Natural killer cell treated with Interleukin-12 subunit alpha and Interleukin-12 subunit beta and Interleukin-15 and Interleukin-18, amount 100 ng/mL, for 72 hours (primary cell): ENCODE measurements at regions not wholly inside any gene's neighbourhood (a gene's known extent, or its start where the extent isn't known, plus 50 kb on each side); places are given as distances from the start of the nearest gene placed in this dataset.
"Not testable (repeated sequence)": the region's sequence is repeated elsewhere in the genome, so short reads cannot be mapped to it uniquely, and the experiment has no call there.

Source experiments
- ATAC-seq, 2 donors: fragments of 150-1000 bp; cut with Tn5 transposase in 1 of 2; sonication (Bioruptor Pico), chemical (Tn5 transposase) in 1 of 2; 2 replicates each; pipeline ENCODE4 v1.10.0; 2021
- DNase-seq: peaks from one replicate; pipeline ENCODE4 v3.0.0; 2022; ENCODE audit warnings: low spot score
- H3K27ac Mint-ChIP-seq, 2 donors: 1 replicate in 1 of 2; 2 replicates in 1 of 2; pipeline ENCODE4 v1.8.0; 2022; ENCODE audit warnings: mixed read lengths in 2 of 2, mild to moderate bottlenecking in 1 of 2, moderate library complexity in 1 of 2
- H3K27me3 Mint-ChIP-seq, 2 donors: 1 replicate in 1 of 2; 2 replicates in 1 of 2; pipeline ENCODE4 v1.8.0; 2022; ENCODE audit warnings: mixed read lengths in 2 of 2
- H3K36me3 Mint-ChIP-seq: one replicate; pipeline ENCODE4 v1.8.0; 2022; ENCODE audit warnings: mixed read lengths
- H3K4me1 Mint-ChIP-seq, 2 donors: 1 replicate in 1 of 2; 2 replicates in 1 of 2; pipeline ENCODE4 v1.8.0; 2022; ENCODE audit warnings: low read depth in 2 of 2, mixed read lengths in 2 of 2, mild to moderate bottlenecking in 1 of 2
- H3K4me3 Mint-ChIP-seq: one replicate; pipeline ENCODE4 v1.8.0; 2022; ENCODE audit warnings: mixed read lengths
- H3K9me3 Mint-ChIP-seq: 2 replicates; pipeline ENCODE4 v1.8.0; 2022; ENCODE audit warnings: mixed read lengths

DNA sequence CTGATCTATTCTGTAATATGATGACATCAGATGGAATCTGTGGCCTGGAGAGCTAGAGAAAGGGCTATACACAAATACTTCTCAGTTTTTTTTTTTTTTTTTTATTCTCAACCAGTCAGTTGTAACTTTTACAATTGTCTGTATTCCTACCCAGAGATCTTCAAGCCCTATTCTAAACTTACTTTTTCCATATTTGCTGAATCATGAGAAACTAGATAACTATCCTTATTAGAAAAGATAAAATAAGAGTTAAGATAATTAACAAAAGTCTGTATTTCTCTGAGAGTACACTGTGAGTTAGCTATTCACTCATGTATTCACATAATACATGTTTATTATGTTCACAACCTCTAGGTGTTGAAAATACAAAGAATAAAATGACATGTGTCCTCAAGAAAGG is 1575.9 kb downstream of the EFNA5 start:
- DNase-seq (no peak), ATAC-seq (no peak)
- H3K4me1 Mint-ChIP-seq = no peaks in the 10 kb centered on the region
- no peaks in the 10 kb centered on the region for H3K36me3 Mint-ChIP-seq
- peaks cover 20% of the 10 kb centered on the region for H3K9me3 Mint-ChIP-seq
- no peaks in the 10 kb centered on the region for H3K27me3 Mint-ChIP-seq
- no peak overlapping the region for H3K4me3 Mint-ChIP-seq
- no peak overlapping the region for H3K27ac Mint-ChIP-seq

DNA sequence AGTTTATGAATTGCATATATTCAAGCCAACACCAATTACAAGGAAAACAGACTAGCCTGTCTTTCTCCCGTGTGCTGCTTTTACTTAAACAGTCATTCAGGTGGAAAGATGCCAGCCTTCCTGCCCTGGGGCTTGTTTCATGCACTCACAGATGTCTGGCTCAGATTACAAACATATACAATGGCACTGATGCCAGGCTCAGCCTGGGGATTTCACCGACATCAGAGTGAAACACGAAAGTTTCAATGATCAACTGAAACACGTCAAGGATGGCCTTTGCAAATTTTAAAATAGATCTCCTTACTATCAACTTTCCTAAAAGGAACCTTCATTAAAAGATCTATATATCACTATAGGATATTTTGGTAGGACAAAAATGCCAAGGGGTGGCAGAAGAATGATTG is 1576.5 kb downstream of the EFNA5 start:
- H3K27me3 Mint-ChIP-seq = no peaks in the 10 kb centered on the region
- H3K4me3 Mint-ChIP-seq = no peak overlapping the region
- H3K27ac Mint-ChIP-seq = no peak overlapping the region
- no peaks in the 10 kb centered on the region for H3K36me3 Mint-ChIP-seq
- H3K4me1 Mint-ChIP-seq = no peaks in the 10 kb centered on the region
- peaks cover 14% of the 10 kb centered on the region for H3K9me3 Mint-ChIP-seq
- ATAC-seq (no peak), DNase-seq (no peak)

DNA sequence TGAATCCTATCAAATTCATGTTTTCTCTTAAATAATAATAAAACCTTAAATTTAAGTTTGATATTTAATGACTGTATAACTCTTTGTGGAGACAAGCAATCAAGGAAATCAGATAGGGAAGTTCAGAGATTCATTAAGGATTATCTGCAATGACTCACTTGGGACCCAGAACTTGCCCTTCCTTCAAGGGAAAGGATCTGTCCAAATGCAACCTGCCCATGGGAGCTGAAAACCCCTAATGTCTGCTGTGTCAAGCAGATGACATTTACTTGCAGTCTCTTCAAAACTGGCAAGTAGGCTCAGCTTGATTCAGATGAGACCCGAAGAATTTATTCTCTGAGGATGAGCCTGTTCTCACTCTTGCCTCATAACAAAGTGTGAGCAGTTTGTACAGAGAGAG is 1577.6 kb downstream of the EFNA5 start:
- Mint-ChIP-seq H3K27ac (no peak overlapping the region), H3K4me1 (no peaks in the 10 kb centered on the region), H3K27me3 (no peaks in the 10 kb centered on the region), H3K4me3 (no peak overlapping the region), H3K36me3 (no peaks in the 10 kb centered on the region), H3K9me3 (peaks cover 8% of the 10 kb centered on the region)
- ATAC-seq = no peak
- no peak for DNase-seq

DNA sequence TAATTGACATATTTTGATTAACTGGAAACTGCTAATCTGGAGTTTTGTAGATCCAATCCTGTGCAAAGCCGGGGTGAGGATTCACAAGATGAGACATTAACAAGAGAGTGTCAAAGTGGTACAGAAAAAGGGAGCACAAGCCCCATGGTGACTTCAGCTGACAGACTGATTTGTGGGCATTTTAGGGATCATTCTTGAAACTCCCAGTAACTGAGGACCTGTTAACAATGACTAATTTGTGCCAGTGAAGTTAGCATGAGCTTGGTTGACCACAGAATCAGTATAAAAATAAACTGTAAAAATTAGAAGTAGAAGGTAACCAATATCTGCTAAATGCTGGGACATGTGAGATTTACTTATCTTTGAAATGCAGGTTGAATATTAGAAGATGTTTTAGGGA is 1578.3 kb downstream of the EFNA5 start:
- Mint-ChIP-seq H3K27me3 (no peaks in the 10 kb centered on the region), H3K36me3 (no peaks in the 10 kb centered on the region), H3K4me1 (no peaks in the 10 kb centered on the region)

DNA sequence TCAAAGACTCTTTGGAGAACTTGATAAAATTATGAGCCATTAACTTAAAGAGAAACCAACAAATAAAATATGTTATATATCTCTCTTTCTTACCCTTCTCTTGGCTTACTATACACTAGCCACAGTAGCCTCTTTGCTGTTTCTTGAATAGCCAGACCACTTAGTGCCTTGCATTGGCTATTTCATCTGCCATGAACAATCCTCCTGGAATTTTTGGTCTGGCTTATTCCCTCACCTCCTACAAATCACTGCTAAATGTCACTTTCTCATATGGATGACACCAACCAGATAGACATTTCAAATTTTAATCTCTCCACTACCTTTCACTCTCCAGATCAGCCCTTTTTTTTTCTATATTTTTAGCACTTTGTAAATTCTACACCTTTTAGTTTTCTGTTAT is 1581.7 kb downstream of the EFNA5 start:
- Mint-ChIP-seq H3K4me1 (no peaks in the 10 kb centered on the region), H3K9me3 (peaks cover 6% of the 10 kb centered on the region), H3K27me3 (no peaks in the 10 kb centered on the region), H3K4me3 (no peak overlapping the region), H3K27ac (no peak overlapping the region), H3K36me3 (no peaks in the 10 kb centered on the region)
- ATAC-seq = no peak
- DNase-seq = no peak

More for the DNA sequence above, 1578.3 kb downstream of the EFNA5 start:
- Mint-ChIP-seq H3K9me3 (peaks cover 8% of the 10 kb centered on the region), H3K27ac (no peak overlapping the region), H3K4me3 (no peak overlapping the region)
- no peak for DNase-seq
- no peak for ATAC-seq

DNA sequence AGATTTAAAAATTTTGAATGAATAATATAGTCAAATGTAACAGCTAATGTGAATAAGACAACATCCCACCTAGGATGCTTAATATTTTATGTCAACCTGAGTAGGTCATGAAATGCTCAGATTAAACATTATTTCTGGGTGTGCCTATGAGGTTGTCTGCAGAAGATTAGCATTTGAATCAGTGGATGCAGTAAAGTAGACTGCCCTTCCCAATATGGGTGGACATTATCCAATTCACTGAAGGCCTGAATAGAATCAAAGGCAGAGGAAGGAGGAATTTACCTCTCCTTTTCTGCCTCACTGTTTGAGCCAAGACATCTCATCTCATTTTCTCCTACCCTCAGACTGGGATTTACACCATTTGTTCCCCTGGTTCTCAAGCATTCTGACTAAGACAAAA is 1582.3 kb downstream of the EFNA5 start:
- no peaks in the 10 kb centered on the region for H3K4me1 Mint-ChIP-seq

DNA sequence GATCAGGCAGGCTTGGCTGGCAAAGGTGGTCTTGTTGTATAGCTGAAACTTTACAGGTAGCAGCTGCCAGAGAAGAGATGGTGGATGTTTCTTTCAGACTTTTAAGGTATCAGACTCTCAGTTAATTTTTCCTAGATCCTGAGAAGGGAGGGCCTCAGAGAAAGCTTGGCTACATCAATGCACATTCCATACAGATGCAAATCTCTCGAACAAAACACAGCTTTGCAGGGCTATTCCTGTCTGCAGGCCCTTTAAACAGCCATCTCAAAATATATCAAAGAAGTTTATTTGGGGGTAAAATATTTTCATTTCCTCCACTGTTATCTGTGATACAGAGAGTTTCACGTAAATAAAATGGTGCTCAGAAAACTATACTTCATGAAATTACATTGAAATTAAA is 1584.4 kb downstream of the EFNA5 start:
- Mint-ChIP-seq H3K36me3 (no peaks in the 10 kb centered on the region), H3K9me3 (peaks cover 6% of the 10 kb centered on the region), H3K4me1 (no peaks in the 10 kb centered on the region), H3K4me3 (no peak overlapping the region), H3K27ac (no peak overlapping the region), H3K27me3 (no peaks in the 10 kb centered on the region)
- no peak for ATAC-seq
- DNase-seq = no peak

More for the DNA sequence above, 1582.3 kb downstream of the EFNA5 start:
- Mint-ChIP-seq H3K9me3 (peaks cover 6% of the 10 kb centered on the region), H3K36me3 (no peaks in the 10 kb centered on the region), H3K4me3 (no peak overlapping the region), H3K27ac (no peak overlapping the region), H3K27me3 (no peaks in the 10 kb centered on the region)
- ATAC-seq (no peak), DNase-seq (no peak)

DNA sequence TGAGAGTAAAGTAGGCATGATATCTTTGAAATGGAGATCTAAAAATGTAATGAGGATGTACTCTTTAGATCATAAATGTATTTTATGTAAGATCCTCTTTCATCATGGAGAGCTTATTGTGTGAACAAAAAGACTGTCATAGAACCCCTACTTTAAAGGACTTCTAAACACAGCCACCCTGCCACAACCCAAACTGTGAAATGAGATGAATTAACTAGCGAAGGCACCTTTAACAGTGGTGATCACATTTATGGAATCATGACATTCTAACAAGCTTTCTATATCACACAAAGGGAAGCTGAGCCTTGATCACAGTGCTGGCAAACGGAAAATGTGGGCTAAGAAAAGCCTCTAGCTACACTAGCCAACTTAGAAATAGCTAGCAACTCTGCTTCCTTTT is 1585.2 kb downstream of the EFNA5 start:
- Mint-ChIP-seq H3K27me3 (no peaks in the 10 kb centered on the region), H3K36me3 (no peaks in the 10 kb centered on the region), H3K9me3 (peaks cover 6% of the 10 kb centered on the region), H3K27ac (no peak overlapping the region), H3K4me1 (no peaks in the 10 kb centered on the region), H3K4me3 (no peak overlapping the region)
- ATAC-seq (no peak), DNase-seq (no peak)

DNA sequence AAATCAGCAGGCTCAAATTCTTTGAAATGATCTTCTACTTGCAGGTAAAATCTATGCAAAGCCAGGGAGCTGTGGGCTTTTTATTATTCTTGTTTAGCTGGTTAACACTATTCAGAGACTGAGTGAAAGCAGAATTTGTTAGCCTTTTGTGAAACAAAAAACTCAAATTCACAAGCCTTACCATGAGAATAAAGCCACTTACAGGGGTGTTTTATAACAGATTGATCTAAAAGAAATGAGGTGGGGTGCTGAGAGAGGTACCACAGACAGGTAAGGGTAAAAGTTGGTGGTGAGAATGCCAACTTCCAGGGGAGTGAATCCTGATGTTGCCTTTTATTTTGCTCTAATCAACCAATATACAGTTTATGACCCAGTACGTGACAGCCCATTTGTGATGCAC is 1585.6 kb downstream of the EFNA5 start:
- Mint-ChIP-seq H3K27ac (no peak overlapping the region), H3K36me3 (no peaks in the 10 kb centered on the region), H3K4me3 (no peak overlapping the region), H3K4me1 (no peaks in the 10 kb centered on the region), H3K9me3 (peaks cover 5% of the 10 kb centered on the region), H3K27me3 (no peaks in the 10 kb centered on the region)
- DNase-seq (no peak), ATAC-seq (no peak)

DNA sequence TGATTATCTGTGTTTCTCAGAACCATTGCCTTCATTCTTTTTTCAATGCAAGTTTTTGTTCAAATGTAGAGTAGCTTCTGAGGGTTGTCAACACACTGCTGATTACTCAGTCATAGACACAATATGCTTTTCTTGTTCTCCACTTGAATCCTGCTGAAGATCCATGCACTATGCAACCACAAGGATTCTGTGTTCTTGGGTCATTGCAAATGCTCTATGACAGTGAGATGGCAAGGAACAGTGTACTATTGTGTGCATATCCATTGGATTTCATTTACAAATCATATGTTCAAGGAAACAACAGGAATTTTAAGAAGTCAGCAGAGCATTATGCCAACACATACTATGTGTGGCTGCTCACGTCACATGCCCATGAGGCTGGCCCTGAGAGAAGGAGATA is 1590.2 kb downstream of the EFNA5 start:
- no peak overlapping the region for H3K27ac Mint-ChIP-seq

DNA sequence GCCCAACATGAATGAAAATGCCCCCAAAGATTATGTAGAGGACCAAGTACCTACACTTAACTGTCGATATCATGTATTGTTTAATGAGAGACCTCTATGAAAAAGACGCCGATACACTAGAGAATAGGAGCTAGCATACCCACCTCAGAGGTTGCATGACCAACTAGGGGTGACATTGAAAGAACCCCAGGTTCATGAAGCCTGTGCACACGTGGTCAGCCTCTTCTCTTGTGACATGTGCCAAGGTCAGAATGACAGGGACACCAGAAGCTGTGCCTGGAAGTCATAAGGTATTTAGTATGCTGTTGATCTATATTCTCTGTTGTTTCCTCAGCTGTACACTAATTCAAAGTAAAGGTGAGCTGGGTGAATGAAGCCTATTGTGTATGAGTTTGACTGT is 1594.1 kb downstream of the EFNA5 start:
- Mint-ChIP-seq H3K36me3 (no peaks in the 10 kb centered on the region), H3K4me3 (no peak overlapping the region), H3K4me1 (no peaks in the 10 kb centered on the region), H3K27ac (no peak overlapping the region), H3K9me3 (peaks cover 3% of the 10 kb centered on the region), H3K27me3 (no peaks in the 10 kb centered on the region)
- ATAC-seq = no peak
- no peak for DNase-seq

More for the DNA sequence above, 1590.2 kb downstream of the EFNA5 start:
- DNase-seq (no peak), ATAC-seq (no peak)
- Mint-ChIP-seq H3K9me3 (peaks cover 3% of the 10 kb centered on the region), H3K4me1 (no peaks in the 10 kb centered on the region), H3K36me3 (no peaks in the 10 kb centered on the region), H3K27me3 (no peaks in the 10 kb centered on the region), H3K4me3 (no peak overlapping the region)

DNA sequence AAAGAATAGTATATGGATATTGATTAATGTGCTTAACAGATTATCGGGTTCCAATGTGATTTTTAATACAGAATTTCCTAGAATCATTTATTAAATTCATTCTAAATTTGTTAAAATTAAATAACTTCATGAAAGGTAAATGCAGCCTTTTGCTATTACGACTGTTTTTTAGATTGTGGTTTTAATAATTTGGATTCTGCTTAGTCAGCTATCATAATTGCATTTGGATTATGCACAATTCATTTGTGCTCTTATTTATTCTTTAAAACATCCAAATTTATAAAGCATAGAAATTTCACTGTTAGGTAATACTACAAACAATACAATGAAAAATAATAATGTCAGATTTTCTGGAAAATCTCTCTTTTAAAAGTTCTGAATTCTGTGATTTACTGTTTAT is 1598.5 kb downstream of the EFNA5 start:
- Mint-ChIP-seq H3K9me3 (peaks cover 5% of the 10 kb centered on the region), H3K4me3 (no peak overlapping the region), H3K36me3 (no peaks in the 10 kb centered on the region), H3K4me1 (no peaks in the 10 kb centered on the region), H3K27me3 (no peaks in the 10 kb centered on the region), H3K27ac (no peak overlapping the region)
- DNase-seq (no peak), ATAC-seq (no peak)

DNA sequence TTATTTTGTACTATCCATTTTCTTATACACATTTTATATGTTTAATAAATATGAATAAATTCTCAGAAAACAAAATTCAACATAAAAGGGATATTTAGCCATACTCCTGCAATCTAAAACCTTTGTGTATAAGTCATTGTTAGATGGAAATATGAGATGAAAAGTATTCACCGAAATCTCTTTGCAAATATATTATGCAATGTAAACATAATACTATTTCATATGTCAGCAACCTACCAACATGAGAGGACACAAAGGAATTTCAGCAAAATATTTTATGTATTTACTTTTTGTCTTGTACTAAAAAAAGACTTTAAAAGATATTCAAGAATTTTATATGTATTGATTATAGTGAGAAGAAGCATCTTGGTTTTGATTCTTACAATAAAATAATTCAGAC is 1623.4 kb downstream of the EFNA5 start:
- Mint-ChIP-seq H3K9me3 (peaks cover 6% of the 10 kb centered on the region), H3K36me3 (no peaks in the 10 kb centered on the region), H3K27ac (no peak overlapping the region)

DNA sequence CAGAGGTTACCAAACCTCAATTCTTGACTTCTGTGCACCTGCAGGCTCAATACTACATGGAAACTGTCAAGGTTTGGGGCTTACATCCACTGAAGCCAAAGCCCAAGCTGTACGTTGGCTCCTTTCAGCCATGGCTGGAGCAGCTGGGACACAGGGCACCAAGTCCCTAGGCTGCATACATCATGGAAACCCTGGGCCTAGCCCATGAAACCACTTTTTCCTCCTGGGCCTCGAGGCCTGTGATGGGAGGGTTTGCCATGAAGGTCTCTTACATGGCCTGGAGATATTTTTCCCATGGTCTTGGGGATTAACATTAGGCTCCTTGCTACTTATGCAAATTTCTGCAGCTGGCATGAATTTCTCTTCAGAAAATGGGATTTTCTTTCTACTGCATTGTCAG is 1638.7 kb downstream of the EFNA5 start:
- H3K36me3 Mint-ChIP-seq, DNase-seq: not testable (repeated sequence)

More for the DNA sequence above, 1623.4 kb downstream of the EFNA5 start:
- no peaks in the 10 kb centered on the region for H3K4me1 Mint-ChIP-seq
- no peak for DNase-seq
- no peaks in the 10 kb centered on the region for H3K27me3 Mint-ChIP-seq
- no peak for ATAC-seq
- no peak overlapping the region for H3K4me3 Mint-ChIP-seq

DNA sequence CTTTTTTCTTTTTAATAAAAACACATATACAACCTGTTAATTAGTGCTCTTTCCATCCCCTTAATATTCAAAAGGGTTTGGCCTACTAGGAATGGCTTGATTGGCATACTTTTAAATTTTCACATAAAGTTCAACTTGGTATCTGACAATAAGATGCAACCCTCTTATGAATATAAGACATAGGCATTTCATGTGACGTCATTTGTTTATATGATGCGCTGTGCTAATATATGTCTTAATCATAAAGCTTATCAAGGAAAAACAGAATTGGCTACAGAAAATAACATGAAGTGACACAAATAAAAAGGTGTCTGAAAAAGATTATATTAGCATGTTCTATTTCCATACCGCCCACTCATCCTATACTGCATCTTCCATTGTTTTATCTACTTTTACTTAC is 1642.4 kb downstream of the EFNA5 start:
- H3K27me3 Mint-ChIP-seq = no peaks in the 10 kb centered on the region
- H3K9me3 Mint-ChIP-seq = peaks cover 24% of the 10 kb centered on the region
- DNase-seq = no peak
- no peaks in the 10 kb centered on the region for H3K36me3 Mint-ChIP-seq
- no peak overlapping the region for H3K4me3 Mint-ChIP-seq
- H3K4me1 Mint-ChIP-seq = no peaks in the 10 kb centered on the region
- no peak overlapping the region for H3K27ac Mint-ChIP-seq
- no peak for ATAC-seq

More for the DNA sequence above, 1638.7 kb downstream of the EFNA5 start:
- peaks cover 20% of the 10 kb centered on the region for H3K9me3 Mint-ChIP-seq
- not testable (repeated sequence) for H3K27me3 Mint-ChIP-seq, ATAC-seq, H3K4me3 Mint-ChIP-seq, H3K4me1 Mint-ChIP-seq, H3K27ac Mint-ChIP-seq
